Activated CD4-positive, alpha-beta T cell treated with anti-CD3 and anti-CD28 coated beads, Interleukin-2, amount 50 U/mL, for 4 hours (primary cell): ENCODE measurements at regions not wholly inside any gene's neighbourhood (a gene's known extent, or its start where the extent isn't known, plus 50 kb on each side); places are given as distances from the start of the nearest gene placed in this dataset.
A peak's percentile ranks its signal among the peaks of the same experiment; 100 is the strongest.
"Not testable (repeated sequence)": the region's sequence is repeated elsewhere in the genome, so short reads cannot be mapped to it uniquely, and the experiment has no call there.

ENCODE experiments used
- DNase-seq, 2 experiments: peaks; one replicate each; pipeline ENCODE4 v3.0.0-alpha.2; 2020

DNA sequence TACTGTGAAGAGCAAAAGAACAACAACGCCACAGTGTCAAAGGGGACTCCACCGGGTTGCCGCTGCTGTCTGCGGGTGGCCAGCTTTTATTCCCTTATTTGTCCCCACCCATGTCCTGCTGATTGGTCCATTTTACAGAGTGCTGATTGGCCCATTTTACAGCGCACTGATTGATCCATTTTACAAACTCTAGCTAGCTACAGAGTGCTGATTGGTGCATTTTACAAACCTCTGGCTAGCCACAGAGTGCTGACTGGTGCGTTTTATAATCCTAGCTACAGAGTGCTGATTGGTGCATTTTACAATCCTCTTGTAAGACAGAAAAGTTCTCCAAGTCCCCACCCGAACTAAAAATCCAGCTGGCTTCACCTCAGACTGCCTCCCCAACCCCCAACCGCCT, 251.0 kb upstream of the ATP10A start:
- DNase-seq = not testable (repeated sequence)

DNA sequence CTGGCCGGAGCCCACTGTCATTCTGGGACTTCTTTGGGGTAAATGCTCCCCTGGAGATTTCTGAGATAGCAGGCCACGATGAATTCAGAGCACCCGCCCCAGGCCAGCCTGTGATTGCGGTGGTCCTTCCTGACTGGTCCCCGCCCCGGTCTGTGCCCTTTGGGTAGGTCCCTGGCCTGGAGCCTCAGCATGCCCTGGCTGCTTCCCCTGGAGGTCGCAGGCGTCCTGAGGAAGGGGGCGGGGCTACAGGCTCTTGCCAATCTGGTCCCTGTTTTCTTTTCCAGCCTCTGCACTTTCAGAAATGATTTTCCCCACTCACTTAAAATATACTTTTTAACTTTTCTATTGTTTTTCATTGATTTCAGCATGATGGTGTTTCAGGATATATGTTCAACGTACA, 250.2 kb upstream of the ATP10A start:
- no peak for DNase-seq

DNA sequence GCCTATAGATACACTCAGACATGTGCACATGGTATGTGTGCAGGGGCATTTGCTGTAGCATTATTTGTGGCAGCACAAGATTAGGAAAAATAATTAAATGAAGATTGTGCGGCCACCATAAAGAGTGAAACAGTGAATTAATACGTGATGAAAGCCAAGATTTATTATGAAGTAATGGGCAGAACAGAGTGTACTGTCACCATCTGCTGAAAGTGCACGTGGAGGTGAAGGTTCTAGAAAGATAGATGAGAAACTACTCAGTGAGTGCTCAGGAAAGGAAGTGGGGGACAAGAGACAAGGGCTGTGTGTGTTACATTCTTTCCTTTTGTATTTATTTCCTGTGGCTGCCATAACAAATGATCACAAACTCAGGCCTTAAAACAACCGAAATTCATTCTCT, 246.1 kb upstream of the ATP10A start:
- no peak for DNase-seq

DNA sequence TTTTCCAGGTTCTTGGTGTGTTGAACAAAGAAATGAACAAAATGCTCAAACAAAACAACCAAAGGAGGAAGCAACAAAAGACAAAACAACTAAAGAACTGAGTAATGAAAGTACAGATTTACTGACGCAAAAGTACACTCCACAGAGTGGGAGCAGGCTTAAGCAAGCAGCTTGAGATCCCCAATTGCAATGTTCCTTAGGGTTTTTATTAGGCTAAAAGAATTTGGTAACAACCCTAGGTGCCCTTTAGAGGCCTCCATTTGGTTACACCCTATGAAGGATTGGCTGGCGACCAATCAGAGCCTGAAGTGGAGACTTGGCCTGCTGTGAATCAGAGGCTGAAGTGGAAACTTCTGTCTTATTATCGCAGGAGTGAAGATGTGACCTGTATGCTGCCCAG, 243.4 kb upstream of the ATP10A start:
- DNase-seq = no peak

DNA sequence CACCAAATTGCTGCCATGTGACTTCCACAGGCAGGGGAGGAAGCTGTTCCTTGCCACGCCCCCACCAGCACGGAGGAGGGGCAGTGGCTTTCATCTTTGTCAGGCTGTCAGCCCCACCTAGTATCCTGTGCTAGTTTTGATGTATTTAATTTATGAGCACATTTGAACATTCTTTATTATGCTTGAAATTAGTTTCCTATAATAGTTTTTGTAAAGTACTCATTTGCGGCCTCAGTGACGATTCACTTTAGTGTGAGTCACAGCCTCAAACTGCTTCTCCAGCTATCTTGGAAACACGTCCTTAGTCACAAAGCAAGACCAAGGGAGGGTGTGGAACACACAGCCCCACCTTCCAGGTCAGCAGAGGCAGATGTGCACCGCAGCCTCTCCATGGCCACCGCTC, 239.9 kb upstream of the ATP10A start:
- no peak for DNase-seq

DNA sequence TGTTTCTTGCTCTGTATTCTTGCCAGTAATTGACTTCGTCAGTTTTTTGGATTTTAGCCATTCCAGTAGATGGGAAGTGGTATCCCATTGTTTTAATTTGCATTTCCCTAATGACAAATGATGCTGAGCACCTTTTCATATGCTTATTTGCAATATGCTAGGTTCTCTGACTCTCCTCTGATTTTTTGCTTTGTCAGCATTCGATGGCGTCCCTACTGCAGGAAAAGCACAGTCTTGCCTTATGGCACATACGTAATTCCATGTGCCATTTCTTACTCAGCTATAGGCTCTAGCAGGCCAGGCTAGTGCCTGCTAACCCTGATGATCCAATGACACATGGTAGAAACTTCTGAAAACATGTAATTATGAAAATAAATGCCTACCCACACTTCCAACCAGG, 239.2 kb upstream of the ATP10A start:
- DNase-seq = no peak

DNA sequence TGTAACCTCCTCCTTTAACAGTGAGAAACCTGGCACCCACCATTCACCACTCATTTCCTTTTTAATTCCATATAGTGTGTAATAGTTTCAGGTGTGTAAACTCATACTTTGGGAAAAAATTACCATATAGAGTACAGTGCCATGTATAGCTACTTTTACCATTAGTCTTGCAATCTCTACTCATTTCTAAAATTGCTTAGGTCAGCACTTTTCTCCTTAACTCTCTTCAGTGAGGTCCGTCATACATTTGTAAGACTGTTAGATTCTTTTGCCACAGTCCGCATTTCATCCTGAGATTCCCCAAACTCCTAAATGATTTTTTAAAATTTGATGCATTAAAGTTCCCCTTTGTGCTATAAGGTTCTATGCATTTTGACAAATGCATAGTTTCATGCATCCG, 238.3 kb upstream of the ATP10A start:
- no peak for DNase-seq

DNA sequence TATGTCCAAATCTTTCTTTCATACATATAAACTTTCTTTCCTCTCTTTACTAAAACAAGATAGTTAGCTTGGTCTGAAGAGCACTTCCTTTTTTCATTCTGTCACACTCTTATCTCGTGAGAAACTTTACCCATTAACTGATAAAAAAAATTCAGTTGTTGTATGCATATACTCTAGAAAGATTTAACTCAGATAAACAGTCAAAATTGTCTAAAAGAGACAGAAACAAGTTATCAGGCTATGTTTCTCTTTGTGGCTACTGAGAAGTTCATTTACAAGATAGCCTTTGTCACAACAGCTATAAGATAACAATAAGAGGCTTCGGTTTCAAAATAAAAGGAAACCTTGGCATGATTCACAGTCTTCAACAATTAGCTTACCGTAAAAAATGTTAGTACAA, 235.7 kb upstream of the ATP10A start:
- DNase-seq = no peak

DNA sequence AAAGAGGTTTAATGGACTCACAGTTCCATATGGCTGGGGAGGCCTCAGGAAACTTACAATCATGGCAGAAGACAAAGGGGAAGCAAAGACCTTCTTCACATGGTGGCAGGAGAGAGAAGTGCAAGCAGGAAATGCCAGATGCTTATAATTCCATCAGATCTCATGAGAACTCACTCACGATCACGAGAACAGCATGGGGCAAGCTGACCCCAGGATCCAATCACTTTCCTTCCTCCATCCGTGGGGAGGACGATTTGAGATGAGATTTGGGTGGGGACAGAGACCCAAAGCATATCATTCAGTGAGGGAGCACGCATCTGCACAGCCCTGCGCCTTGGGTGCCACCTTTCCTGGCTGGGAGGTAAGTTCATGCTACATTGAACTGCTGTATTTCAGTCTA, 234.1 kb upstream of the ATP10A start:
- DNase-seq = no peak

DNA sequence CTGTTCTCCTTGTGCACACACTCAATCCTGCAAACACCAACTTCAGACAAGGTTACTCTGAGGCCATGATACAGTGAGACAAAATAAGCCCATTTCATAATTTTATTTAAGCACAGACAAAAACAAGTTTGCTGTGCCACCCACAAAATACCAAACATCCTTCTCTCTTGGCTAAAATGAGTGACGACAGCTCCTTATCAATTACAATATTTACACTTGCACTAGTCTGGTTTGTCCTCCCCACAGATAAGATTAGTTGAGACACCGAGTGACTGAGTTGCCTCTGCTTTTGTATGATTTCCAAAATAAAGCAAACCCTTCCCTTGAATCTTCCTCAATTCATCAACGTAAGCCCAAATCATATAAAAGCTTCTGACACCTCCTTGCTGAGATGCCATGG, 233.5 kb upstream of the ATP10A start:
- DNase-seq = no peak

DNA sequence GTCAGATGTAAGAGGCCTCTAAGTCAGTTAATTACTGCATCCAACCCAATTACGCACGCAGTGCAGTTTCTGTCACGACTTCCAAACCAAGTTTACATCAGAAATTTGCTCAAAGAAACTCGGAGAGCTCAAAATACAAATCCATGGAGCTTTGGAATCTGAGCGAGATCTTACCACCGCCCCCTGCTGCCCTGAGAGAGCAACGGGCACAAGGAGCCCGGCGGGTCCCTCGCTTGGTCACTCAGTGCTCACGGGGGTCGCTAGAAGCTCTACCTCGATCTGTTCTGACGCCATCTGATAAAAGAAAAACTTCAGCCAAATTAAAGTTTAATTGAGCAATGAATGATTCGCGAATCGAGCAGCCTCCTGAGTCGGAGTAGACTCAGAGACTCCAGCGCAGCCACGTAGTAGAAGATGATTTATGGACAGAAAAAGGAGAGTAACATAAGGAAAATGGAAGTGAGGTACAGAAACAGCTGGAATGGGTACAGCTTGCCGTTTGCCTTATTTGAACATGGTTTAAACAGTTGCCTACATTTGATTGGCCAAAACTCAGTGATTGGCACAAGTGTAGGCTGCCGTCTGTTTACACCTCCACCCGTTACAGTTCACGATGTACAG, 232.7 kb upstream of the ATP10A start:
- no peak for DNase-seq

DNA sequence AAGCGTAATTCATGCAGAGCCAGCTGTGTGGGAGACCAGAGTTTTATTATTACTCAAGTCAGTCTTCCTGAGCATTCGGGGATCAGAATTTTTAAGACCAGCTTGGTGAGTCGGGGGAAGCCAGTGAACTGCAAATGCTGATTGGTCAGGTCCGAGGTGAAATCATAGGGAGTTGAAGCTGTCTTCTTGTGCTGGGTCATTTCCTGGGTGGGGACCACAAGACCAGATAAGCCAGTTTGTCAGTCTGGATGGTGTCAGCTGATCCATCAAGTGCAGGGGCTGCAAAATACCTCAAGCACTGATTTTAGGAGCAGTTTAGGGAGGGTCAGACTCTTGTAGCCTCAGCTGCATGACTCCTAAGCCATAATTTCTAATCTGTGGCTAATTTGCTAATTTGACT, 228.1 kb upstream of the ATP10A start:
- DNase-seq = no peak

DNA sequence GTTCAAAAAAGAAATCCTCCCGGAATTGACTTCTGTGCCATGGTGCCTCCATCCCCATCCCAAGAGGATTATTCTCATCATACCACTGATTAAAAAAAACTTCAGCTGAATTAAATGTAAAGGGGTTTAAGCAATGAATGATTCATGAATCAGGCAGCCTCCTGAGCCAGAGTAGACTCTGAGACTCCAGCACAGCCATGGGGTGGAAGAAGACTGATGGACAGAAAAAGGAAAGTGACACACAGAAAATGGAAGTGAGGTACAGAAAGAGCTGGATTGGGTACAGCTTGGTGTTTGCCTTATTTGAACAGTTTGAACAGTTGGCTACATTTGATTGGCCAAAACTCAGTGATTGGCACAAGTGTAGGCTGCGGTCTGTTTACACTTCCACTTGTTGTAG, 224.8 kb upstream of the ATP10A start:
- DNase-seq = no peak

DNA sequence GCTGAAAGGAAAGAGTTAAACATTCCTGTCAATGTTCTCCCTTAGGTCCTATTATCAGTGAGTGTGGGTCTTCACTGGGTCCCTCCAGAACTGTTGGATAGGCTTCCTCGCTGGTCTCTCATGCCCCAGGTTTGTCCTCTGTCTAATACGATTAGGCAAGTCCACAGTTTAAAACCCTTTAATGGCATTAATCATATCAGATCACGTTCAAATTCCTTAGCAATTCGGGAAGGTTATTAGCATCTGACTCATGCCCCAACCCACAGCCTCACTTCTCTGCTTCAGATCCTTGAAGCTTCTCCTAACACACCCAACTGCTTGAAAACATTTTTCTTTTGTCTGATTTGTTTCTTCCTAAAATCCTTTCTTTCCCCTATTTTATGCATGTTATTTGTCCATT, 224.3 kb upstream of the ATP10A start:
- no peak for DNase-seq

DNA sequence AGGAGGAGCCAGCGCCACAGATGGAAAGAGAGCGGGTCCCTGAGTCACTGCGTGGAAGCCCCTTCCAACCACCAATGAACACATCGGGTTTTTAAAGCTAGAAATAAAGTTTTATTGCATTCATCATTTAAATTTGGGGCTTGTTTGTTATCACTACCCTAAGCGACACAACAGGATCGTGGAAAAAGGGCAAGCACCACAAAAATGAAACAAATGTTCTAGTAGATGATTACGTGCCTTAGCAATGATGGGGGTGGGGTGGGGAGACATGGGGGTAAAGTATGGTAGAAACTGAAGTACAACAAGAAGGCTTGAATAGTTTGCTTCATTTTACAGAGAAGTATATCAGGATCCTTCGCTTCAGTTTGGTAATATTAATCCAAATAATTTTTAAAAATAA, 221.6 kb upstream of the ATP10A start:
- DNase-seq = no peak

DNA sequence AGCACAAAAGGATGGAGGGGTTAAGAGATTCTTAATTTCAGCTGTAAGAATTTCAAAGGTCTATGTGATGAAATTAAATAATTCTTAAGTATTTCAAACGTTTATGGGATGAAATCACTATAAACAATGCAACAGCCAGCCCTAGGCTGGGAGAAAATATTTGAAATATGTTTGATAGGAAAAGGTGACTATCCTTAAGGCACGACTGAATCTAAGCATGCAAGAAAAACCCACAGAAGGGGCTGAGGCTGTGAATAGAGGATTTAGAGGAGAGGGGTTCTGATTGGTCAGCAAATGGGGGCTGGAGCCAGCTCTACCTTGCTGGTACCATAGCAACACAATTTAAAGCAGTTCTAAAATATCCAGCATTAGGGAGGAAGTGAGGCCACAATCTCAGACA, 220.8 kb upstream of the ATP10A start:
- no peak for DNase-seq

DNA sequence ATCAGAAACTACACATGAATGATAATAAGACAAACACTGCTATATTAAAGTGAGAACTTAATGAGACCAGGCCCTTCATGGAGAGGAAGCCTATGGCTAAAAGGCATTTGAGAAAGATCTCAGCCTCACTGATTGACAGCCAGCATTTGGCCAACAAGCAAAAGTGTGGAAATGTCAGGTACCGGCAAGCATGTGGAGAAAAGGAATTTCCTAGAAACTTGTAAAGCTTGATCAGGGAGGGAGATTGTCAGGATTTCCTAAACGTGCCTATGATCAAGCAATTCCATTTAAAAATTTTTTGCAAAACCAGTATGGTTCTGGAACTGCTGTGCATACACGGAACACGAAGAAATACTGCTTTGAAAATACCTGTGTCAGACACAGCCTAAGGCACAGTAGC, 220.3 kb upstream of the ATP10A start:
- DNase-seq = no peak

DNA sequence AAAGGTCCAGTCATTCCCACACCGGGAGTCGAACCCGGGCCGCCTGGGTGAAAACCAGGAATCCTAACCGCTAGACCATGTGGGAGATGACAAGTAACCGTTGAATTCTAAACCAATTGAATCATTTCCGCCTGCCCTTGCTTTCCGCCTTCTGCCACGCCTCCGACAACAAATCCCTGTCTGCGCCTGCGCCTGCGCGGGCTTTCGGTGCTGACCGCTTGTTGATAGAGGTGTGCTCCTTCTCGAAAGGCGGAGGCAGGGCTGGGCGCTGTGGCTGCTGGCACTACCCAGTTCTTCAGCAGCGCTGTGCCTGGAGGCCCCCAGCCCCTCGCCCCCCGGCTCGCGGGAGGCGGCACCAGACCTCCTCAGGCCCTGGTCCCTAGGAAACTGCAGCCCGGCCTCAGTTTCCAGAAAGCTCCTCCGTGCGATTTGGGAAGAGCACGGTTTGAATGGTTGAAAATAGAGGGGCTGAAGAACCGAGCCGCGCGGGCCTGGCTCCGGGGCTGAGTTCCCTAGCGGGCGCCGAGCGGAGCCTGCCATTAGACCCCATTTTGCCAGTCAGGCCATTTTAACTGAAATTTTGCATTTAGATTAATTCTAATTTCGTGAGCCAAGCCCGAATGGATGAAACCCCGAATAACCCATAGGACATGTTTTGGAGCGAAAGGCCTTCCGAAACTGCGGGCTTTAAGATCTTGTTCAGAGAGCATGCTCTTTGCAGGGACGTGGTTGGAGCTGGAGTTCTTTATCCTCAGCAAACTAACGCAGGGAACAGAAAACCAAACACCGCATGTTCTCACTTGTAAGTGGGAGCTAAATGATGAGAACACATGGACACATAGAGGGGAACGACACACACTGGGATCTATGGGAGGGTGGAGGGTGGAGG, 219.3 kb upstream of the ATP10A start:
- DNase-seq = peak; percentile 94 to 95

DNA sequence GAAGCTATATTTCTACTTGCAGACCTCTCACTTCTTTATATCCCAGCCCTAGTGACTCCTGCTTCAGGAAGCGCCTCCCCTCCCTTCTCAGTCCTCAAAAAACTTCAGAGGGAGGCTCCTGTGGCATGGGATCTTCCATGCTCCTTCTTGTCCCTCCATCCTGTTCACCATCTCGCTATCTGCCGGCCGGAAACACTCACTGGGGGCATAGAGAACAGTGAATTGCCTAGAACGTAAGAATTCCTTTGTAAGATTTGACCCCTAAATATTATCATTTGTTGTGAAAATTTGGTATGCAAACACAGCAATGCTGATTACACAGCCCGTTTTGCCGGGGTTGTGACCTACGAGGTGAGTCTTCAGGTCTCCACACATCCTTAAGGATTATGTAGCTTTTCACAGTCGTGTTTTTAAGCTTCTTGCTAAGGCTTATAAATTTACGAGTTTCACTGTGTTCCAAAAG, 218.7 kb upstream of the ATP10A start:
- DNase-seq = no peak

DNA sequence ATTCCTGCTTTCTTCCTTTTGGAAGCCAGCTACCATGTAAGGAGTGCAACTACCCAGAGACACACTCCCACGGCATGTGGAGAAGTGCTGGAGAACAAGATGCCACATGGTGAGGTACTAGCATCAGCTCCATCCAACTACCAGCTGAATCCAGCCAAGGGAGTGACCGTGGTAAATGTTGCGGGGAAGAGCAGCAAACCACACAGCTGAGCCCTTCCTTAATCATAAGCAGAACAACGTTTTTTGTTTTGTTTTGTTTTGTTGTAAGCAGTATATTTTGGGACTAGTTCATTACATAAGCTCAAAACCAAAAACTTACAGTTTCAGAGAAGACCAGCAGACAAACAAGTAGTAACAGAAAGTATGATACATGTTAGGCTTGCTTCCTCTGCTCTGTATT, 212.6 kb upstream of the ATP10A start:
- no peak for DNase-seq

DNA sequence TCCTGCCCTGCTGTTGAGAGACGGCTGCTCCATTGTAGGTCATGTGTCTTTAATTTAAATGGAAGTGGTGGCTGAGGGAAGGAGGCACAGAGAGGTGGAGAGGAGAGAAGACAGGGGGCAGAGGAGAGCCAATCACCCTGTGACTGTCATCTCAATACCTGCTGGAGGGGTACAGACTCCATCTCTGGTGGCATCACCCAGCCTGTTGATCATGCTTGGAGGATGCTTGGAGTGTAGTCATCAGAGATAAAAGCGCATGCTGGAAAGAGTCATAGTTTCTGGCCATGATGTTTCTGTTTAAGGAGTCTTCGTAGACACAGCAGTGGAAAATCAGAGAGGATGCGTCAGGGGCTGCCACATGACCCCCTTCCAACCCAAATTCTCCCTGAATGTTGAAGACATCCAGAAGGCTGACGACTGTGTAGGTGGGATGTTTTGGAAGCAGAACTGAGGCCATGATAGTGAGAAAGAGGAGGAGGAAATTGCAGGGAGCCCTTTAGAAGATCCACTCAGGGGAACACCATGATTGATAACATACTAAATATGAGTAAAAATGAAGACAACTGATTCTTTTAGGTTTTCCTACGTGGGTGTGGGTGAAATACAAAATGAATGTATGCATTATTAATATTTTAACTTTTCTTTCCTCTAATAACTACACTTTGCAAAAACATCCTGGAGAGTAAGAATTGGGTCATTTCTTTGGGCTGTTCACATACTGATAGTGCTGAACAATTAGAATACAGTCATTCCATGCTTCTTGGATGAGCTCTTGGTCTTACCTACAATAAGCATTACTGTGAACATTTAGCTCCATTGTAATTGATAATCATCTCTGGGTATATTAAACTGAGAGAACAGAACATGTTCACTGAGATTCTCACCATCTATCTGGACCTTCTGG, 210.6 kb upstream of the ATP10A start:
- DNase-seq = no peak

DNA sequence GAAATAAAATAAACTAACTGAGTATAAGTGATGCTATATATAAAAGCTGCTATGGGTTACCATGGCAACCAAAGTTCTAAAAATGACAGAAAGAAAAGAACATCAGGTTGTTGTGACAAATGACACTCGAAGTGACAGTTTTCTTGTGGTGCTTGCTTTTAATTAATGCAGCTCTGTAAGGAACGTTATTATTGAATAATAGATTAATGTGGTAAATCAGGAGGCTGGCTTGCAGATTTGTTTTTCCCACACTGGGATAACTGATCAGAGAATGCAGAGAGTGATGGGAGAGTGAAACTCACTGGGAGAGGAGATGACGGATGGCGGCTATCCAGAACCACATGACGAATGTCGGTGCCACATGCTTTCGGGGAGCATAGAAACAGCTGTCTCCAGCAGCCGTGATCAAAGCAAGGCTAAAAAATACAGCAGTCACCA, 207.0 kb upstream of the ATP10A start:
- no peak for DNase-seq

DNA sequence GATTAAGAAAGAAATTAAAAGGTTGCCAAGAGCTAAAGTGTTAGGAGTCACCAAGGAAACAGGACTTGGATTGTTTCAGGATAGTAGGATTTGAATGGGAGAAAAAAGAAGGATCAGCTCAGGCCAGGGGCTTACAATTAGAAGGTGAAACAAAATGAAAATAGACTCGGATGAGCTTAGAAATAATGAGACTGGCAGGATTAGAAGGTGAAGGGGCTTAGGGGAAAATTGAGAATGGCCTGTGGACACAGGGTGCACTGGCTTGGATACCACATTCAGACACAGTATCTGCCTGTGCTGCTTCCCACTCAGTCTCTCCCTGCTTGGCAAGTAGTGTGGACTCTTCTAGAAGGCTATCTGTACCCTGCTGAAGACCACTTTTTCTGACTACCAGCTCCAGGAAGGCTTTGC, 206.1 kb upstream of the ATP10A start:
- no peak for DNase-seq

DNA sequence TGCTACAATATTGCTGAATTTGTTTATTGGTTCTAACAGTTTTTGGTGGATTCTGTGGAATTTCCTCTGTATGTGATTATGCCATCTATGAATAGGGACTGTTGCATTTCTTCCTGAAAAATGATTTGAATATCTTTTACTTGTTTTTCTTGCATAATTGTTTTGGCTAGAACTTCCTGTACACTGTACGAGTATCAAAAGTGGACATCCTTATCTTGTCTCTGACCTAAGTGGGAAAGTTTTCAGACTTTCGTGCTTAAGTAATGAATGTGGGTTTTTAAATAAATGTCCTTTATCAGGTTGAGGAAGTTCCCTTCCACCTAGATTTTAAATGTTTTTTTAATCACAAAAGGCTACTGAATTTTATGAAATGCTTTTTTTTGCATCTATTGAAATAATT, 203.8 kb upstream of the ATP10A start:
- DNase-seq = no peak
